CD14-positive monocyte (primary cell): ENCODE measurements at regions not wholly inside any gene's neighbourhood (a gene's known extent, or its start where the extent isn't known, plus 50 kb on each side); places are given as distances from the start of the nearest gene placed in this dataset.

Experiments used
- DNase-seq, 3 donors: peaks; one replicate each; pipeline ENCODE4 v3.0.0-alpha.2; 2011 to 2022
- H2AFZ ChIP-seq: 2 replicates; pipeline ENCODE4 v1.6.0; 2012; ENCODE audit warnings: mild to moderate bottlenecking, low read depth, low read length, inconsistent platforms; ENCODE audit not compliant: insufficient read depth, poor library complexity, severe bottlenecking
- H3K27ac ChIP-seq, 2 donors: 1 replicate in 1 of 2; 2 replicates in 1 of 2; pipeline ENCODE4 v1.5.1; 2012 to 2013; ENCODE audit warnings: low read length in 2 of 2, control low read depth in 1 of 2, inconsistent platforms in 1 of 2, low read depth in 1 of 2, mild to moderate bottlenecking in 1 of 2
- H3K27me3 ChIP-seq, 2 donors: one replicate each; pipeline versions ENCODE4 v1.6.0 to v1.6.1; 2011 to 2013; ENCODE audit warnings: low read length in 2 of 2; ENCODE audit not compliant: control insufficient read depth in 2 of 2, insufficient read depth in 2 of 2
- H3K36me3 ChIP-seq, 2 donors: replicated peaks in 1 of 2; 1 replicate in 1 of 2; 2 replicates in 1 of 2; pipeline versions ENCODE4 v1.5.1 to v1.6.1; 2012 to 2013; ENCODE audit warnings: low read length in 2 of 2, control low read depth in 1 of 2, inconsistent platforms in 1 of 2, mild to moderate bottlenecking in 1 of 2; ENCODE audit not compliant: insufficient read depth in 2 of 2, control insufficient read depth in 1 of 2
- H3K4me1 ChIP-seq, 2 donors: 1 replicate in 1 of 2; 2 replicates in 1 of 2; pipeline versions ENCODE4 v1.5.1 to v1.6.1; 2012 to 2013; ENCODE audit warnings: low read length in 2 of 2, control low read depth in 1 of 2, inconsistent platforms in 1 of 2, mild to moderate bottlenecking in 1 of 2, moderate library complexity in 1 of 2; ENCODE audit not compliant: insufficient read depth in 2 of 2, control insufficient read depth in 1 of 2
- H3K4me2 ChIP-seq: replicated peaks from 2 replicates; pipeline ENCODE3; 2012; ENCODE audit warnings: low read length, moderate library complexity, mild to moderate bottlenecking; ENCODE audit not compliant: poor library complexity, severe bottlenecking; ENCODE audit errors: extremely low read depth
- H3K4me3 ChIP-seq, 3 experiments: fragments of 200-600 bp in 1 of 3; sonication (generic) in 1 of 3; replicated peaks in 1 of 3; 1 replicate in 2 of 3; 2 replicates in 1 of 3; pipeline ENCODE4 v1.5.1; 2011 to 2013; ENCODE audit warnings: low read length in 3 of 3, mild to moderate bottlenecking in 3 of 3, control low read depth in 2 of 3, low read depth in 2 of 3, inconsistent platforms in 1 of 3, moderate library complexity in 1 of 3
- H3K79me2 ChIP-seq: 2 replicates; pipeline ENCODE4 v1.6.0; 2012; ENCODE audit warnings: mild to moderate bottlenecking, control low read depth, inconsistent platforms, low read length, moderate library complexity; ENCODE audit not compliant: insufficient read depth
- H3K9ac ChIP-seq: 2 replicates; pipeline ENCODE4 v1.6.0; 2017; ENCODE audit warnings: low read length, mild to moderate bottlenecking; ENCODE audit not compliant: insufficient read depth, poor library complexity, severe bottlenecking
- H3K9me3 ChIP-seq, 2 donors: replicated peaks in 1 of 2; 1 replicate in 1 of 2; 2 replicates in 1 of 2; pipeline versions ENCODE4 v1.5.1 to v1.6.1; 2012 to 2013; ENCODE audit warnings: low read length in 2 of 2, control low read depth in 1 of 2; ENCODE audit not compliant: control insufficient read depth in 1 of 2, insufficient read depth in 1 of 2
- H4K20me1 ChIP-seq: 2 replicates; pipeline ENCODE4 v1.6.0; 2012; ENCODE audit warnings: mild to moderate bottlenecking, low read length, control low read depth, moderate library complexity; ENCODE audit not compliant: insufficient read depth
- H3K27ac Mint-ChIP-seq, 7 donors: one replicate each; pipeline ENCODE4 v1.8.0; 2020; ENCODE audit warnings: mild to moderate bottlenecking in 7 of 7, mixed read lengths in 7 of 7, moderate library complexity in 6 of 7, inconsistent platforms in 2 of 7
- H3K27me3 Mint-ChIP-seq, 3 donors: one replicate each; pipeline ENCODE4 v1.8.0; 2021 to 2022; ENCODE audit warnings: low read depth in 3 of 3, mild to moderate bottlenecking in 3 of 3, mixed read lengths in 3 of 3, moderate library complexity in 3 of 3, inconsistent platforms in 1 of 3
- H3K36me3 Mint-ChIP-seq, 2 donors: one replicate each; pipeline ENCODE4 v1.8.0; 2020; ENCODE audit warnings: mixed read lengths in 2 of 2, inconsistent platforms in 1 of 2, mild to moderate bottlenecking in 1 of 2
- H3K4me1 Mint-ChIP-seq: one replicate; pipeline ENCODE4 v1.8.0; 2020; ENCODE audit warnings: mild to moderate bottlenecking, mixed read lengths
- H3K4me3 Mint-ChIP-seq, 2 donors: one replicate each; pipeline ENCODE4 v1.8.0; 2020; ENCODE audit warnings: mild to moderate bottlenecking in 2 of 2, mixed read lengths in 2 of 2, moderate library complexity in 1 of 2
- H3K9me3 Mint-ChIP-seq, 7 donors: one replicate each; pipeline ENCODE4 v1.8.0; 2020 to 2022; ENCODE audit warnings: mixed read lengths in 7 of 7, mild to moderate bottlenecking in 6 of 7, moderate library complexity in 6 of 7, inconsistent platforms in 2 of 7
- WGBS: methylation state at CpG from one replicate; pipeline ENCODE4 v1.1.5; 2013; ENCODE audit warnings: missing lambda C conversion rate; ENCODE audit not compliant: insufficient coverage; 5-methylcytosine and 5-hydroxymethylcytosine counted together
- intact Hi-C, 2 donors: fragments of 100-400 bp; cut with micrococcal nuclease; formaldehyde crosslinking; loops; one replicate each; pipeline versions ENCODE4 v1.15.0 to v1.15.1; 2023
- TF ChIP-seq, protein P1 (sequence below): fragments of 200-600 bp; IDR thresholded peaks from one replicate; pipeline ENCODE4 v1.8.0; 2022; ENCODE audit warnings: antibody characterized with exemption, mild to moderate bottlenecking

DNA sequence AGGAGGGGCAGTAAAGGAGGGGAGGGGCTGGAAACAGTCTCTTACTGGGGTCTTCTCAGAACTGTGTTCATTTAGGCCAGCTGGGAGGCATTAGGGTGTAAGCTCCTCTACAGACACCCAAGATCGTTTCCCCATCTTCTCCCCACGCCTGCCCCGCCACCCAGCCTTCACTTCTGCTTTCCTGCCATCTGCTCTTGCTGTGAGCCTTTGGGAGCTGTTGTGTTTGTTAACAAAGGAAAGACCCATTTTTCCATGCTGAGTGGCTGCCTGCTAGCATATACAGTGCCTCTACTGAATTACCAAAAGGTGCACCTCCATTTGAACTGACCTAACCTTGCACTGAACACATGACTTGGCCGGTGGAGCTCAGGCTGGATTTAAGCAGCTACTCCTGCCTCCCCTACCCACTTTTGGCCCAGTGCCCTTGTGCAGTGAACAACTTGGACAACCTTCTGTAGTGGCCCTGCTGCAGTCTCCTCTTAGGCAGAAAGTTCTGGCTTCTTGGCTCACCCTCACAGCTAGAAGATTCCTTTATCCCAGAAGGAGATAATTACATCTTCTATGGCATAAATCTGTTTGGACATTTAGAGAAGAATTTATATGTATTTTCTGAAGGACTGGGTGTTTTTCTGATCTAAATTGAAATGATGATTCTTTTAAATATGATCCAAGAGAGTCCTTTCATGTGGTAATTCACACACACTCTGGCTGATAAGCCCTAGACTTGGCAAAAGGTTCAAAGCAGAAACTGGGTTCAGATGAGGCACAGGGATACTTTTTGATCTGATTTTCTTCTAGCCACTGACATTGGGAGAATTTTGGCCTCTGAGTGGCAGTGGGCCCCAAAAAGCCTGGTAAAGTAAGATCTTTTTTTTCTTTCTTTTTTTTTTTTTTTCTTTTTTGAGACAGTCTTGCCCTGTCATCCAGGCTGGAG is 81.9 kb upstream of the HNF1B start:
- H3K27ac ChIP-seq: peak overlapping the region; percentile 56 to 86
- TF ChIP-seq, protein P1, sequence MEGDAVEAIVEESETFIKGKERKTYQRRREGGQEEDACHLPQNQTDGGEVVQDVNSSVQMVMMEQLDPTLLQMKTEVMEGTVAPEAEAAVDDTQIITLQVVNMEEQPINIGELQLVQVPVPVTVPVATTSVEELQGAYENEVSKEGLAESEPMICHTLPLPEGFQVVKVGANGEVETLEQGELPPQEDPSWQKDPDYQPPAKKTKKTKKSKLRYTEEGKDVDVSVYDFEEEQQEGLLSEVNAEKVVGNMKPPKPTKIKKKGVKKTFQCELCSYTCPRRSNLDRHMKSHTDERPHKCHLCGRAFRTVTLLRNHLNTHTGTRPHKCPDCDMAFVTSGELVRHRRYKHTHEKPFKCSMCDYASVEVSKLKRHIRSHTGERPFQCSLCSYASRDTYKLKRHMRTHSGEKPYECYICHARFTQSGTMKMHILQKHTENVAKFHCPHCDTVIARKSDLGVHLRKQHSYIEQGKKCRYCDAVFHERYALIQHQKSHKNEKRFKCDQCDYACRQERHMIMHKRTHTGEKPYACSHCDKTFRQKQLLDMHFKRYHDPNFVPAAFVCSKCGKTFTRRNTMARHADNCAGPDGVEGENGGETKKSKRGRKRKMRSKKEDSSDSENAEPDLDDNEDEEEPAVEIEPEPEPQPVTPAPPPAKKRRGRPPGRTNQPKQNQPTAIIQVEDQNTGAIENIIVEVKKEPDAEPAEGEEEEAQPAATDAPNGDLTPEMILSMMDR: no peak
- H3K36me3 Mint-ChIP-seq: no peaks in the 10 kb centered on the region
- peak; percentile 63 to 82 (median 72) for DNase-seq
- no peaks in the 10 kb centered on the region for H3K27me3 ChIP-seq
- peak overlapping the region; percentile 8 for H3K4me2 ChIP-seq
- 11% methylated on average over 1 of the region's 4 CpGs for WGBS
- H3K36me3 ChIP-seq: no peaks in the 10 kb centered on the region
- peaks cover 0 to 1% (median 0%) of the 10 kb centered on the region in 3 donors for H3K27me3 Mint-ChIP-seq
- peaks cover 66 to 74% of the 10 kb centered on the region in 2 donors for H3K4me1 ChIP-seq
- peak overlapping the region; percentile 74 to 94 (median 89) for H3K27ac Mint-ChIP-seq
- H3K4me3 ChIP-seq: peak overlapping the region in 1 of 3 experiments; percentile 15
- H3K9me3 ChIP-seq: no peaks in the 10 kb centered on the region
- H3K79me2 ChIP-seq: peaks cover 10% of the 10 kb centered on the region
- peak overlapping the region; percentile 45 for H2AFZ ChIP-seq
- peak overlapping the region; percentile 24 to 57 for H3K4me3 Mint-ChIP-seq
- peaks cover 76% of the 10 kb centered on the region for H3K4me1 Mint-ChIP-seq
- intact Hi-C loops: no loop called here
- peaks cover 0 to 1% (median 0%) of the 10 kb centered on the region in 7 donors for H3K9me3 Mint-ChIP-seq
- no peak overlapping the region for H3K9ac ChIP-seq
- no peaks in the 10 kb centered on the region for H4K20me1 ChIP-seq

DNA sequence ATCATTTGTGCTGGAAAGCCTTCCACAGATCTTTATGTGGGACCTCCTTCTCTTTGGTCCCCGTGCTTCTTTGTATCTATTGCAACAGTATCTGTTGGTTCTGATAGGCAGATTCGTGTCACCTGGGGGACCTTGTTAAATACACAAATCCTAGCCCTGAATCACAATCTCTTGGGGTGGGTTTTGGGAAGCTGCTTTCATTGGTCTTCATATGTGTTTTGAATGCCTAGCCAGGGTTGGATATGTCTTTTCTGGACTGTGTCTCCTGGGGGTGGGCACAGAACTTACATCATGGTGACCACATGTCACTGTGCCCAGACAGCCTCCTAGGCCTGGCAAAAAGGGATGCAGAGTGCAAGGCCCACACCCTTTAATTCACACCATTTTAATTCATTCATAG is 81.0 kb upstream of the HNF1B start:
- Mint-ChIP-seq H3K27me3 (peaks cover 0 to 1% (median 0%) of the 10 kb centered on the region in 3 donors), H3K36me3 (no peaks in the 10 kb centered on the region), H3K27ac (peak overlapping the region in 6 of 7 donors; percentile 74 to 94 (median 88)), H3K4me1 (peaks cover 81% of the 10 kb centered on the region), H3K9me3 (peaks cover 0 to 1% (median 0%) of the 10 kb centered on the region in 7 donors), H3K4me3 (peak overlapping the region; percentile 24 to 57)
- TF ChIP-seq, protein P1: no peak
- Histone ChIP-seq H3K9ac (no peak overlapping the region), H3K79me2 (peaks cover 10% of the 10 kb centered on the region), H3K9me3 (no peaks in the 10 kb centered on the region), H4K20me1 (no peaks in the 10 kb centered on the region), H3K27ac (peak overlapping the region; percentile 56 to 86), H3K4me1 (peaks cover 73 to 80% of the 10 kb centered on the region in 2 donors), H2AFZ (no peak overlapping the region), H3K4me3 (peak overlapping the region in 1 of 3 experiments; percentile 15), H3K36me3 (no peaks in the 10 kb centered on the region), H3K4me2 (peak overlapping the region; percentile 8), H3K27me3 (no peaks in the 10 kb centered on the region)
- no peak for DNase-seq
- WGBS: no CpG with 5 or more reads among the region's 2 CpGs
- intact Hi-C loops: no loop called here
